ENCODE measurements at regions not wholly inside any gene's neighbourhood (a gene's known extent, or its start where the extent isn't known, plus 50 kb on each side); places are given as distances from the start of the nearest gene placed in this dataset.
"Not testable (repeated sequence)": the region's sequence is repeated elsewhere in the genome, so short reads cannot be mapped to it uniquely, and the experiment has no call there.

DNA sequence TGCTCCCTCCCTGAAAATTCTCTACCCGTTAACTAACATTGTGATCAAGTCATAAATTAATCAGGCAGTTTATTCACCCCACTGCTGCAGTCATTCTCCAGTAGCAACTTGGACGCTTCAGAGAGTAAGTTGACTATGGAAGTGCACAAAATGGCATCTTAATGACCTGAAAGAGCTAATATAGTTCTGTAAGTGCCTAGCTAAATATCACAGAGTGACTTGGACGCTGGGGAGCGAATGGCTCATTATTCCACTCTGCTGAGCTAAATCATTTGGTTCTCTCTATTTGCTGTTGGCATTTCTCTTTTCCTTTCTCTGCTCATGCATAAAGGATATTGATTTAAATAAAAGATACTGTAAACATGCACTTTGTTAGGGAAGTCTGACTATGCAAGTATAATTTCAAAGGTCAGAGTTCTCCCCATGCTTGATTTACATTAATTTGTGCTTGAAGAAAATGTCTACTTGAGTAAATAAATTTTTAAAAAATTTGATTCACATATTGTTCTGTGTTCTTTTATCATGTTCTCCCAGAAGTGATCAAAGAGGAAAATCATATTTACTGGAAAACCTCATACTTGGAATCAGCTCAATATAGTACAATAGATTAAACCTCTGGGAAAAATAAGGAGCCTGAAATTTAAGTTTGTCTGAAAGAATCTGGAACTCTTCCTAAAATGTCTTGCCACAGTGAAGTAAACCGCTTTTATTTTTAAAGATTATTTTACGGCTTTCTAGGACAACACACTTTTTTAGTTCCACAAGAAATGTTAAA, 169.5 kb upstream of the HAPLN1 start:
- no peak for DNase-seq

DNA sequence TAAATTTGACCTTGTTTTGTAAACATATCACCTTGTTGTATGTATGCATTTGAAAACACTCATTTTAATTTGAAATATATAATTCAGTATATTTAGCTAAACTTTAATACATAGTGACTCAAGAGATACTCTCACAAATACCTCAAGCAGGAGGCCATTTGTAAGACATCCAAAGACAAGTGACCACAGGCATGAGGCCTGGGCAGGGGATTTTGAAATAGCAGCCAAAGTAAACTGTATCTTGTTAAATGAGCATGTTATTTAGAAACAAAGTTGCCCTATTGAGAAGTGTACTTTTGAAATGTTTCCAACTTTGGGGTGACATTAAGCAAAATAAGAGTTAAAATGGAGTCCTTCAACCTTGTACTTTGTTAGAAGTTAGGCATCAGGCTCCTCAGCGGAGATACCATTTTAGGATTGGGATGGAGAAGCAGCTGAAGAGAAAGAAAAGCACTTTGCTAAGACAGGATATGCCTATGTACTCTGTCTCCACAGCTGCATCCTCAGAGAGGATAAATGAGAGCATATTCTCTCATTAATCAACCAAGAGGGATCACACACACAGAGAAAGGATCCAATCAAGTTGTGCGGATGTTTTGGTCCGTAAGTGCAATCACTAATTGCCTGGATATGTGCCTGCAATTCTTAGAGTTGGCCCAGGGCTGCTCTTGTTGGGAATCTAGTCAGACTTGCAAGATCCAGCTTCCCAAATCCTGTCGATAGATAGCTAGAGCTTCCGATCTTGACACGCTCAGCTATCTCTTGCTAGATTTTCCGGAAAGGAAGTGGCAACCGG, 157.5 kb upstream of the HAPLN1 start:
- DNase-seq = no peak

DNA sequence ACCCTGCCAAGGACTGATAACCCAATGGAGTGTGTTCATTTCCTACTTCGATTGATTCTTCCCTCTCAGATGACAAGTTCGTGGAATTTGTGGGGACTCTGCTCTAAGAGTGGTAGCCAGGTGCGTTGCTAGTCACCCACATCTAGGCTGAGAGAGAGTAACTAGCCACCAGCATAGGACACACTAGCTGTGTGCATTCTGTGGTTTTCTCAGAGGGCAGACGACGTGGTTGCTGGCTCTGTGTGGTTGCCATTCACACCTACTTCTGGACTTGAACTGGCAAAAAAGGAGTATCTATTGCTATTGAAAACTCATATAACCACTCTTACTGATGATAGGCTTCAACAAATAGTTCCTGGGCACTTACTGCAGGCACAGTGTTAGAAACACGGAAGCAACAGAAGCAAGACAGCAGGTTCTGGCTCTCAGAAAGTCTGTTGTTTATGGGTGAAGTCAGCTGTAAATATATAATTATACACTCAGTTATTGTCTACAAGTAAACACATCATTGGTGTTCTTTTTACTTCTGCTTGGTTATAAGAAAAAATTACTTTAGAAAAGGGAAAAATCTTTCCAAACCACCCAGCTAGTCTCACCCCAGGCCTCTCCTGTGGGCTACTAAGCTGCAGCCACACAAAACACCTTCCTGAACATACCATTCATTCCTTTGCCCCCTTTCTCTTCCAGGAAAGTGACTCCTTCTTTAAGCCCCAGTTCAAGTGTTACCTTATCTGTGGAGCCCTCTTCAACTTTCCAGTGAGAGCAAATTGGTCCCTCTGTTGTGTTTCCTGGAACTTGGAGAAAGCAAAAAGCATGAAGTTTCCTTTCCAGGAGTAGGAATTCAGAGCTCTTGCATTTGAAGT, 151.1 kb upstream of the HAPLN1 start:
- DNase-seq = no peak

DNA sequence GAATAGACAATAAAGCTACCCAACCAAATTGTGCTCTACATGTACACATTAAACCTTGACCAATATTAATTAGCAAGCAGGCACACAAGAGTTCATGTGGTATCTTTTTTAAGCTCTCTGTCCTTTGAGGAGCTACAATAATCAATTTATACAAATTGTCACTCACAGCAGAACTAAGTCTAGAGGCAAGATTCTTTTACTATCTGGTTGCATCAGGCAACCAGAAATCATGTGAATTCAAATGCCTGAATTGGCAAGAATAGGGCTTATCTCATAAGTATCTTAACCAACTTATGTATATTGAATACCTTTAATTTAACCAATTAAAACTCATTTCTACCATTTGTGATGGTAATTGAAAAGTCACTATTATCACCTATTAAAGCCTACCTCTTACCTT, 145.5 kb upstream of the HAPLN1 start:
- DNase-seq = no peak

DNA sequence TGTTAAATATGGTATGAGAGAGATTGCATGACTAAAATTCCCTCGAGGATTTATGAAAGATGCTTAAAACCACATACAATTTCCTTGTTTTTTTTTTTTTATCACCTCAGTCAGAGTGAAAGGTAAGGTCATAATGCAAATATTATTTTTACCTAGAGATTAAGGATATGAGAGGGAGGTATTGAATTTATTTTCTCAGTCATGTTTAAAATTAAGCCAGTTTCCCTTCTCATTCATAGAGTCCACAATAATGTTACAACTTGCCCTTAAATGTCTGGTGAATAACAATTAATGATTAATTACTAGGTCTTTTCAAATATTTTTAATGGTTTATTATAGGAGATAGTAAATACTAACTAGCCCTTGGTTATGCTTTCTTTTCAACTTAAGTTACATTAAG, 144.9 kb upstream of the HAPLN1 start:
- no peak for DNase-seq

DNA sequence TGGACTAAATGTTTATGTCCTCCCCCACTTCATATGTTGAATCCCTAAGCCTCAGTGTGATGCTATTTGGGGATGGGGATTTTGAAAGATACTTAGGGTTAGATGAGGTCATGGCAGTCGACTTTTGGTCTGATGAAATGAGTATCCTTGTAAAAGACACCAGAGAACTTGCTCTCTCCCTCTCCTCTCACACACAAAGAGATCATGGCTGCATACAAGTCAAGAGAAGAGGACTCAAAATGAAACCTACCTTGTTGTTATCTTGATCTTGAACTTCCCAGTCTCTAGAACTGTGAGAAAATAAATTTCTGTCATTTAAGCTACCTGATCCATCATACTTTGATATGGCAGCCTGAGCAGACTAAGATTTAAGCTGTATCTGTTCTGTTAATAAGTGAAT, 144.0 kb upstream of the HAPLN1 start:
- no peak for DNase-seq

DNA sequence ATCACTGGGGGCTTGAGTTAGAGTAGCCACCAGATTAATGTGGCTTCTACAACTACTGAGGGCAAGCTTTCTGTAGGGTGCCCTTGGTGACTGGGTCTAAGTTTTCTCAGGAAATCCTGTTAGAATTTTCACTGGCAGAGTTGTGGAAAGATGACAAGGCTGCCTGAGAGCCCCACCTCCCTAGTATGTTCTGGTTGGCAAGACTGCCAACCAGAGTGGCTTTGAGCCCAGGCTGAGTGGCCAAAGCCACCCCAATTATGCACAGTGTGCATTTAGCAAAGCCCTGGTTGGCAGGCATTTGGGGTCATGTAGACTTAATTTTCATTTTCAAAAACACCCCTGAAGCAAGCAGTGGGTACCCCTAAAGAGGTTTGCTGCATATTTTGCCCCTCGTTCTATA, 136.7 kb upstream of the HAPLN1 start:
- DNase-seq = no peak

DNA sequence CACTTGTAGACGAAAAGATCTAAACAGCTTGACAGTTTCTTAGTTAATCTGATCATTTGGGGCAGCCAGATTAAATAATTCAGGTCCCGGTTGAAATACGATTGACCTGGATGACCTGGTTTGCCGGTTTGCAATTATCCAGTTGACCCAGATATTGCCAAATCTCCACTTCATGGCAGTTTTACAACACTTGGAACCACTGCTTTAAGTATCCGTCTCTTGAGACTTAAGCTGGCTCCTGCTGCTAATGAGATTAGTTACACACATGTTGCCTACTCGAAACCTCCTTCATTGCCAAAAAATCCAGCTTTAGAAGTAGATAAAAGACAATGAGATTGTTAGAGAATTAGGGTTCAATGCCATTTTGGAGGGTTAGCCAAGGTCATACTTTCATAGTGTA, 136.2 kb upstream of the HAPLN1 start:
- no peak for DNase-seq

DNA sequence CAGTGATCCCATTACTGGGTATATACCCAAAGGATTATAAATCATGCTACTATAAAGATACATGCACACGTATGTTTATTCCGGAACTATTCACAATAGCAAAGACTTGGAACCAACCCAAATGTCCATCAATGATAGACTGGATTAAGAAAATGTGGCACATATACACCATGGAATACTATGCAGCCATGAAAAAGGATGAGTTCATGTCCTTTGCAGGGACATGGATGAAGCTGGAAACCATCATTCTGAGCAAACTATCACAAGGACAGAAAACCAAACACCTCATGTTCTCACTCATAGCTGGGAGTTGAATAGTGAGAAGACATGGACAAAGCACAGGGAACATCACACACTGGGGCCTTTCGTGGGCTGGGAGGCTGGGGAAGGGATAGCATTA, 129.8 kb upstream of the HAPLN1 start:
- not testable (repeated sequence) for DNase-seq

DNA sequence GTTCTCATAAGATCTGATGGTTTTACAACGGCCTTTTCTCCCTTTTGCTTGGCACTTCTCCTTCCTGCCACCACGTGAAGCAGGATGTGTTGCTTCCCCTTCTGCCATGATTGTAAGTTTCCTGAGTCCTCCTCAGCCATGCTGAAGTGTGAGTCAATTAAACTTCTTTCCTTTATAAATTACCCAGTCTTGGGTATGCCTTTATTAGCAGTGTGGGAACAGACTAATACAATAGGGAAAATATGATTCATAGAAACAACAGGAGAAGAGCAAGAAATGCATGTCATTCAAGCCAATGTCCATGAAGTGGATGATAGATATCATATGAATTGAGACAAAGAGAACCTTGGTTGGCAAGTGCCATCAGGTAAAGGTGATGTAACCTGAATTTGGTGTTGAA, 128.3 kb upstream of the HAPLN1 start:
- no peak for DNase-seq

DNA sequence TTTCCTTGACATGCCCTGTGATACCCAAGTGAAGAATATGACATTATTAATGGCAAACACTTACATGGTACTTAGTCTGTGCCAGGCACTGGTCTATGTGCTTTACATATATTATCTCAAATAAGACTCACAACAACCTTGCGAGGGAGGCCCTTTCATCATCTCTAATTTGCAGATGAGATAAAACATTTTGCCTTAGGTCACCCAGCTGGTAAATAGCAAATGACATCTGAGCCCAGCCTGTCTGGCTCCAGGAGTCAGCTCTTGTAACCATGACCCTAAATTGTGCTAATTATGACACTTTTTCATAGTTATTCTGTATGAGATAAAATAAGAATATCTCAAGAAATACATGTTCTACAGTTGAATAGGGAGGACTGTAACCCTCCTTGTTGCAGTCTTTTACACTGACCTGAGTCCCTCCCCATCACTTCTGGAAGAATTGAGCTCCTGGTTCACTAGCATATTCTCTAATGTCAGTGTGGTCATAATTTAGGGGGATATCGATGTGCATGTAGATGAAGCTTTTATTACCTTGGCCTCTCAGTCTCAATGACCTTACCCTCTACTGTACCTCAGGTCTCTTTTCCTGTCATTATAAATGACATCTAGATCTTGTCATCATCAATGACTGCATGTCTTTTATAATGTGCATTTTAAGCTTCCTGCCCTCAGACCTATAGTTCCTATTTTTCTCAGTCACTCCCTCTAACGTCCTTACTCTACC, 126.1 kb upstream of the HAPLN1 start:
- DNase-seq = no peak

DNA sequence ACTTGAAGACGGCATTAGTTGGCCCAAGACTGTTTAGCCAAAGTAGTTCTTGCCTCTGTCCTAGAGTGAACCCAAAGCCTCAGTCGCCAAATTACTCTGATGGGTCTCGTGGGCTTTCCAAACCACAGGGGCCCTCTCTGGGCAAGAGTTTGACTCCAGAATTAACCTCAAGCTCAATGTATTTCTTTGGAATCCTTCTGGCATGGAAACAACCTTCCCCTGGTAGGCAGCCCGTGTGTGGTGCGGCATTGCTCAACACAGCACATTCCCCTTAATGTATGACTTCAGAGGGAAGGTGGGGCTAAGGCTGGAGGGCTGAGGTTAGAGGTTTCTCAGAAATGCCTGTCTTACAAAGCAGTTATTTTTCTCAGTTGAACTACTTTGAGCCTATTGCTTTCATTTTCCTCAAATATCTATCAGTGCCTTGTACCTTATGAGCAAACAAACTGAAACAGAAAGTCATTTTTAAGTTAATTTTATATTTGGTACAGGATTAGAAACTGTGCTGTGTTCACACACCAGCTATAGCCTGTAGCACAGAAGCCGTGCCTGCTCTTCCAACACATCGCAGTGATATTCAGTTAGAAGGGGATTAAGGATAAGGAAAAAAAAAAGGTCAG, 123.9 kb upstream of the HAPLN1 start:
- no peak for DNase-seq

DNA sequence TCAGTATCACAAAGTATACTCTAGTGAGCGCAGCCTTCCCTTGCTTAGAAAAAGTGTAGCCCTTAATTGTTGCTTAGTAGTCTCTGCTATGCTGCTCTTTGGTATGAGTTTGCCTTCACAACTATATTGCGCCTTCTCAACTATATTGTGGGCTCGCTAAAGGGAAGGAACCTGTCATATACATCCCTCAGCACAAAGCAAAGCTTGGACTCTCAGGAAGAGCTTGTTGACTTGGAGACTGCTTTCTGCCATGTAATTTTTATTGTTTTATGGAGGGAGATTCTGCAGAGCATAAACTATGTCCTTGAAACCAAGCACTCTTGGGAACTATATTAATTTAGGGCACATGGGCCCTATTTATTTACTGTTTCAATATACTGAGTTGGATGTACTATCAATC, 119.1 kb upstream of the HAPLN1 start:
- DNase-seq = no peak

DNA sequence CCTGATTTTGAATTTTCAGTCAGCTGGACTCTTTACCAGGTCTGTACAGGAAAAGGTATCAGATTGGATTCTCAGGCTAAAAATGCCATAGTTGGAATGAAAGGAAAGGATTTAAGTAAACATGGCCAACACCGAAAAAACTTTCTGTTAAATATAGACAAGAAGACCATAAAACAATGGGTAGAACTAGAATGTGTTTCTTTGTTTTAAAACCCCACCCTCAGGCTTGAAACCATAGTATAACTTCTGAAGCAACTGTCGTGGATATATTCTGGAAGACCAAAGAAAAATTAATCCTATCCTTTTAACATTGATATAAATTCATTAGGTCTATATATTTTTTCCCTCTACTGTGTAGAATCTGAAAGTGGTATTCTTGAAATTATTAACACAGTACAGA, 118.6 kb upstream of the HAPLN1 start:
- no peak for DNase-seq

DNA sequence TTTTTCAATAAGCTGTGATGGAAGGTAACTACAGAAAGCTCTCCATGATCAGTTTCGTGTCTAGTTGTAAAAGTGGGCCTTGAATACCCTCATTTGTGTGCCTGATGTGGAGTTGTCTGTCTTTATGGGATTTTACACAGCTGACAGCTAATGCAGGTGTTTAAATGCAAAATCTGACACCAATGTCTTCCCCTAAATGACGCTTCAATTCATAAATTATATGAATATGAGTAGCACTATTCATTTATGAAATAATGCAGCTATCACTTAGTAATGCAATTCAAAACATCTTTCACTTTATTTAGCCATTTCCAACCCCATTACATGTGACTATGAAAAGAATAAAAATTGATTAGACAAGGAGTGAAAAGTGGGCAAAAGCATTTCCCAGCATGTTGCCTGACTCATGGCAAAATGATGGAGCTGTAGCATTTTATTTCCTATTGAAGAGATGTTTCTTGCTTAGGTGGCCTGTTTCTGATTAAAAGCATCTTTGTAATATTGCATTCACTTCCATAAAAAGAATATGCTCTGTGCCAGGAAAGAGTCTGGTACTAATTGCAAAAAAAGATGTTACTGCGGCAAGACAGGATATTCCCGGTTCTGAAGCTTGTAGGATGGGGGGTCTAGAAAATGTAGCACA, 116.7 kb upstream of the HAPLN1 start:
- DNase-seq = no peak

DNA sequence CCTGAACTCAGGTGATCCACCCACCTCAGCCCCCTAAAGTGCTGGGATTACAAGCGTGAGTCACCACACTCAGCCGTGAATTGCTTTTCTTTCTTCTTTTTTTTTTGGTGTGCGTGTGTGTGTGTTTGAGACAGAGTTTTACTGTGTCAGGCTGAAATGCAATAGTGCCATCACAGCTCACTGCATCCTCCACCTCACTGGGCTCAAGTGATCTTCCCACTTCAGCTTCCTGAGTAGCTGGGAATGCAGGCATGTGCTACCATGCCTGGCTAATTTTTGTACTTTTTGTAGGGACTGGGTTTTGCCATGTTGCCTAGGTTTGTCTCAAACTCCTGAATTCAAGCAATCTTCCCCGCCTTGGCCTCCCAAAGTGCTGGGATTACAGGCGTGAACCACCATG, 113.7 kb upstream of the HAPLN1 start:
- no peak for DNase-seq

DNA sequence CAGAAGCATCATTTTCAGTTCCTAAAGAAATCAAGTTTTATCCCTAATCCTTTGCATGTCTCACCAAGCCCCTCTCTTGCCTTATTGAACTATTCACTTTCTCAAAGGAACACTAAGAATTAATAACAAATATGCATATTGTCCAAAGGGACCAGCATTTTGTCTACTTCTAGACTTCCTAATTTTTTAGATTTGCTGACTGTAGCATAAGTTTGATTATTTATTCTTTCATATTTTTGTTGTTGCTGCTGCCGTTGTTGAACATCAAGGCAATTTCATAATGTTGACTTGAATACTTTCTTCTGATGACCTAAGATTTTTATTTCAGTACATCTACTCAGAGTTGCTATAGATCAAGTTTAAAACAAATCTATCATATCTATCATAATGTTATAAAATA, 111.2 kb upstream of the HAPLN1 start:
- no peak for DNase-seq

DNA sequence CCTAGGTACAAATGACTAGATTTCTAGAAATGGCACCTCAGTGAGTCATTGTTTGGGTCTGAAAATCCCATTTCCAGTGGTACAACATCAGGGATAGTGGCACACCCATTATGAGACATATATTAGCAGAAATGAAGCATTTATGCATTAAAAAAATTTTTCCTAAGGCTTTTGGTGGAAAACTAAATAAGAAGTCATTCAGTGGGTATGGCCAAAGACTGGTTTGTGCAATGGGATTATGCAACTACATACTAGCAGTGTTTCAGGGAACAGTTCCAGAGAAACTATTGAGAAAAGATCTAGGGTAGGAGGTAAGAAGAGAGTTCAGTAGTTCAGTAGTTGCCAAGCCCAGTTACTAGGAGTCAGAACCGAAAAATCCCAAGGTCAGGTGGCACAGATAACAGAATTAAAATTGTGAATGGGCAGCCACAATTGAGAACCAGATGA, 106.5 kb upstream of the HAPLN1 start:
- DNase-seq = no peak

DNA sequence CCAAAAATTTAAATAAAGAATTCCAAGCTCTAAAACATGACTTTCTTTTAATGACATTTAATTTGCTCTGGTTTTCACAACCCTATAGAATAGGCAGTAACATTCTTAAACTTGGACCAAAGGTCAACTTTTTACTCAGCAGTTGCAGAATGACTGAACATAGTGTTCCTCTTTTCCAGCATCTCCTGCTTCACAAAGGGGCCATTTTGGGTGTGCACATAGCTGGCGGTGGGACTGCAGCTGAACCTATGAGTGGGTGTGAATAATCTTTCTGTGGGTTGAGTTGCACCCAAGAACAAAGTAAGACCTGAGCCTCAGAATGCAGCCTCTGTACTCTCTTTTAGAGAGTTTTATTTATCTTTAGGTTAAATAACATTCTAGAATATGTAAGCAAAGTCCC, 96.9 kb upstream of the HAPLN1 start:
- DNase-seq = no peak

DNA sequence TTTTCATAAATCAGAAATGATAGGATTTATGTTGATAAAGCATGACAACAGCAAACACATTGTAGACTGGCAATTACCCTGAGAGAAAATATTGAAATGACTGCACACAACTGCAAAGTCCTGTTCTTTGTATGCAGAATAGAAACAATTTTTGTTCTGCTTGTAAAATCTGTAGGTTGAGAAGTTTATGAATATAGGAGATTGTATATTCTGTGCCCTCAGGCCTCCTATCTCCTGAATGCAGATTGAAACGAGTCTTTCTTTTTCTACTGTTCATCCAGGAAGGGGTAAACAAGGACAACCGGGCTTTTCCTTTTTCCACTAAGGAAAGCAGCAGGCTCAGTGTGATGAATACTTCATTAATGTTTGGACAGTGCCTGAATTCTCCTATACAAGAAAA, 95.0 kb upstream of the HAPLN1 start:
- no peak for DNase-seq

DNA sequence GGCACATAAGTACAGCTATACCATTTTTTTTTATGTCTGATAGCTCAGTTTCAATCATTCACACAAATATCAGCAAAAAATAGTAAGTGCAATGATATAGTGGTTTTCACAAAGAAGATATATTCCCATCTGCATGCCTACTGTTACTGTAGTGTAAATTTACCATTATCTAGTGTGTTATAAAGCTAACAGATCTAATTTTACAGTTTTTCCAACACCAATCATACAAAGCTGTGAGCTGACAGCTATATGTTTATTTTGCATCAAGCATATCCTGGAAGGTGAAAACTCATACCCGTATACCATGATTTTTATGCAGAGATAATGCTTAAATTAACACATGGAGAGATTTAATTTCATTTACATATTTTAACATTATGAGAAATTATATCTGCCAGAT, 89.9 kb upstream of the HAPLN1 start:
- no peak for DNase-seq

DNA sequence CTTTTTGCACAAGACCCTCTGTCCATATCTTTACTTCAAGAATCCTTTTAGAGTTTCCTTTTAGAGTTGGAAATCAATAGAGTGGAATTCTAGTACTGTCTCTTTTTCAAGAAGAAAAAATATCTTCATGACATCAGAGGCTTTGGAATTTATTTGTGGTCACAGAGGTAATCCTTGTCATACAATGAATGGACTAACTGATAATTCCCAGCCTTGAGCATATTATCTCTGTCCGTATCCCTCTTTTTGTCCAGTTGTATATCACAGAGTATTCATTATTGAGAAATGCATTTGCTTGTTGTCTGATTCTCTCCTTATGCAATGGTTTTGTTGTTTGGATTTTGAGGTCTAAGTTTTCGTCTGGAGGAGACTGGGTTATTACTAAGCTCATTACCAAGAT, 82.0 kb upstream of the HAPLN1 start:
- no peak for DNase-seq
